DOHH2 (cell line): ENCODE measurements at regions not wholly inside any gene's neighbourhood (a gene's known extent, or its start where the extent isn't known, plus 50 kb on each side); places are given as distances from the start of the nearest gene placed in this dataset.

Experiments
- H3F3A ChIP-seq: fragments of 200-600 bp; sonication (generic), shearing (Covaris generic); 2 replicates; pipeline ENCODE4 v1.6.0; 2016; ENCODE audit warnings: antibody characterized with exemption, mild to moderate bottlenecking; ENCODE audit not compliant: control insufficient read depth, insufficient read depth
- H3K27ac ChIP-seq: fragments of 200-600 bp; sonication (generic); 2 replicates; pipeline ENCODE4 v1.5.1; 2014; ENCODE audit warnings: low read depth, mild to moderate bottlenecking, low read length, moderate library complexity
- H3K27me3 ChIP-seq: fragments of 200-600 bp; sonication (generic); 2 replicates; pipeline ENCODE4 v1.6.1; 2014; ENCODE audit warnings: mild to moderate bottlenecking, low read length, mixed read lengths; ENCODE audit not compliant: control insufficient read depth
- H3K36me3 ChIP-seq: fragments of 200-600 bp; sonication (generic); 2 replicates; pipeline ENCODE4 v1.6.1; 2014; ENCODE audit warnings: mild to moderate bottlenecking, low read length, moderate library complexity, mixed read lengths; ENCODE audit not compliant: control insufficient read depth
- H3K4me1 ChIP-seq: fragments of 200-600 bp; sonication (generic); 2 replicates; pipeline ENCODE4 v1.6.1; 2014; ENCODE audit warnings: mild to moderate bottlenecking, low read length, mixed read lengths; ENCODE audit not compliant: control insufficient read depth
- H3K4me2 ChIP-seq: fragments of 200-600 bp; sonication (generic); 2 replicates; pipeline ENCODE4 v1.6.0; 2014; ENCODE audit warnings: mild to moderate bottlenecking, low read length, moderate library complexity
- H3K4me3 ChIP-seq: fragments of 200-600 bp; sonication (generic); 2 replicates; pipeline ENCODE4 v1.5.1; 2014; ENCODE audit warnings: mild to moderate bottlenecking, low read length, mixed read lengths
- H3K79me2 ChIP-seq: fragments of 200-600 bp; sonication (generic); 2 replicates; pipeline ENCODE4 v1.6.1; 2014; ENCODE audit warnings: mild to moderate bottlenecking, low read length, mixed read lengths; ENCODE audit not compliant: control insufficient read depth
- H3K9me2 ChIP-seq: fragments of 200-600 bp; sonication (generic); replicated peaks from 2 replicates; pipeline ENCODE4 v1.6.1; 2014; ENCODE audit warnings: mild to moderate bottlenecking, low read length, mixed read lengths; ENCODE audit not compliant: control insufficient read depth
- H3K9me3 ChIP-seq: fragments of 200-600 bp; sonication (generic); 2 replicates; pipeline ENCODE4 v1.6.1; 2014; ENCODE audit warnings: antibody characterized with exemption, low read length, mixed read lengths; ENCODE audit not compliant: control insufficient read depth, insufficient read depth
- H4K20me1 ChIP-seq: fragments of 200-600 bp; sonication (generic); 2 replicates; pipeline ENCODE4 v1.6.0; 2014; ENCODE audit warnings: low read depth, mild to moderate bottlenecking, antibody characterized with exemption, low read length, moderate library complexity; ENCODE audit not compliant: control insufficient read depth, insufficient read depth
- CTCF ChIP-seq: fragments of 200-600 bp; sonication (generic); IDR thresholded peaks from one replicate; pipeline ENCODE4 v1.5.1; 2014; ENCODE audit warnings: antibody characterized with exemption, mild to moderate bottlenecking, low read depth, low read length; ENCODE audit not compliant: poor library complexity, severe bottlenecking
- EZH2phosphoT487 ChIP-seq: fragments of 200-600 bp; sonication (generic); IDR thresholded peaks from 2 replicates; pipeline ENCODE4 v1.6.1; 2017; ENCODE audit warnings: borderline replicate concordance, mild to moderate bottlenecking, antibody characterized with exemption, low read length, moderate library complexity, mixed read lengths

GRCh38 chr16:52372313-52372712 is 174.6 kb downstream of the TOX3 start:
- H3K9me3 ChIP-seq: no peaks in the 10 kb centered on the region
- TF ChIP-seq CTCF (no peak), EZH2phosphoT487 (no peak)
- no peaks in the 10 kb centered on the region for H3K4me1 ChIP-seq
- H3K36me3 ChIP-seq: no peaks in the 10 kb centered on the region
- no peaks in the 10 kb centered on the region; the same call in 1 of the 2 replicates for H3K9me2 ChIP-seq
- no peak overlapping the region for H3K27ac ChIP-seq
- H3K79me2 ChIP-seq: no peaks in the 10 kb centered on the region
- no peaks in the 10 kb centered on the region for H3K27me3 ChIP-seq
- H3K4me2 ChIP-seq: no peak overlapping the region
- H3F3A ChIP-seq: no peaks in the 10 kb centered on the region
- H3K4me3 ChIP-seq: no peak overlapping the region
- no peaks in the 10 kb centered on the region for H4K20me1 ChIP-seq

GRCh38 chr16:52368859-52369258 is 178.1 kb downstream of the TOX3 start:
- H3K79me2 ChIP-seq: no peaks in the 10 kb centered on the region
- no peaks in the 10 kb centered on the region for H3K36me3 ChIP-seq
- no peak overlapping the region for H3K4me3 ChIP-seq
- no peaks in the 10 kb centered on the region for H3K9me3 ChIP-seq
- H3K4me2 ChIP-seq: no peak overlapping the region
- TF ChIP-seq EZH2phosphoT487 (no peak), CTCF (no peak)
- H4K20me1 ChIP-seq: no peaks in the 10 kb centered on the region
- H3F3A ChIP-seq: no peaks in the 10 kb centered on the region
- no peaks in the 10 kb centered on the region for H3K9me2 ChIP-seq
- no peaks in the 10 kb centered on the region for H3K4me1 ChIP-seq
- H3K27ac ChIP-seq: no peak overlapping the region
- no peaks in the 10 kb centered on the region for H3K27me3 ChIP-seq

DNA sequence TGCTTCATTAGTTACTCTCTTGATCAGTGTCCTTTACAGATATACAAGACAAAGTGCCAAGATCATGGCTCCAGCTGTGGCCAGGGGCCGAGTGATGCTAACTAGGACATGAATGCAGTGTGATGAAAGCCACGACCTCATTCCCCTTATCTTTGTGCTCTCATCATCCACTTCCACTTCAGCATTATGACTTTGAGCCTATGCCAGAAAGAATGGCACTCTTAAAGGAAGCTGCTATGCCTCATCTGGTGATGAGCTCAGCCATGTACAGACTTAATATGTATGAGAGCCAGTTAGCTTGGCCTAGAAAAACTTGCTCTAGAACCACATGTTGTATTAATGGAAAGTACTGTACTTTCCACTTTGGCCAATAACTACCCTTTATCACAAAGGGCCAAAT is 179.1 kb downstream of the TOX3 start:
- Histone ChIP-seq H3K79me2 (no peaks in the 10 kb centered on the region), H3K4me3 (no peak overlapping the region), H3K27me3 (no peaks in the 10 kb centered on the region), H3K4me1 (no peaks in the 10 kb centered on the region), H3F3A (no peaks in the 10 kb centered on the region), H3K27ac (no peak overlapping the region), H3K9me3 (no peaks in the 10 kb centered on the region), H3K36me3 (no peaks in the 10 kb centered on the region), H4K20me1 (no peaks in the 10 kb centered on the region), H3K9me2 (no peaks in the 10 kb centered on the region), H3K4me2 (no peak overlapping the region)
- TF ChIP-seq CTCF (no peak), EZH2phosphoT487 (no peak)

DNA sequence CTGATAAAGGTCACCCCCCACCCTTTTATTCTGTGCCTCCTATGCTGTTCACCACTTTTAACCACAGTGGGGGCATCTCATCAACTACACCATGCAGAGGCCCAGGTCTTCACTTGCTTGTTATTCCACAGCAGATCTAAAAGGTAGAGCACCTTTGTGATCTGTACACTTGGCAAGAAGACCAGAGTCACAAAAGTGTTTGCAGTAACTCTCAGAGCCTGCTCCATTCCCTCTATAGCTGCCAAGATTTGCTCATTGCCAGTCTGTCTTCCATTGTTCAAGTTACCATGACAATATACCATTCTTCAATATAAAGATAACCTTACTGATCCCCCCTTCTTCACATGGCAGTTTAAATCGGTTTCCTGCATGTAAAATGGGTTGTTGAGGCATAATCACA is 180.0 kb downstream of the TOX3 start:
- Histone ChIP-seq H3F3A (no peaks in the 10 kb centered on the region), H3K27me3 (no peaks in the 10 kb centered on the region), H3K9me2 (no peaks in the 10 kb centered on the region), H3K79me2 (no peaks in the 10 kb centered on the region), H4K20me1 (no peaks in the 10 kb centered on the region), H3K36me3 (no peaks in the 10 kb centered on the region), H3K9me3 (no peaks in the 10 kb centered on the region), H3K4me3 (no peak overlapping the region), H3K27ac (no peak overlapping the region), H3K4me1 (no peaks in the 10 kb centered on the region), H3K4me2 (no peak overlapping the region)
- no peak for TF ChIP-seq EZH2phosphoT487
- no peak for TF ChIP-seq CTCF
